VCaP (cell line): ENCODE measurements at regions not wholly inside any gene's neighbourhood (a gene's known extent, or its start where the extent isn't known, plus 50 kb on each side); places are given as distances from the start of the nearest gene placed in this dataset.

Experiments used
- H3K27ac ChIP-seq: fragments of 450-650 bp; 2 replicates; pipeline ENCODE4 v1.5.1; 2017
- TF ChIP-seq, protein P1 (sequence below): fragments of 450-650 bp; conservative IDR thresholded peaks from 2 replicates; pipeline ENCODE4 v1.5.1; 2017; ENCODE audit warnings: mild to moderate bottlenecking, moderate library complexity

DNA sequence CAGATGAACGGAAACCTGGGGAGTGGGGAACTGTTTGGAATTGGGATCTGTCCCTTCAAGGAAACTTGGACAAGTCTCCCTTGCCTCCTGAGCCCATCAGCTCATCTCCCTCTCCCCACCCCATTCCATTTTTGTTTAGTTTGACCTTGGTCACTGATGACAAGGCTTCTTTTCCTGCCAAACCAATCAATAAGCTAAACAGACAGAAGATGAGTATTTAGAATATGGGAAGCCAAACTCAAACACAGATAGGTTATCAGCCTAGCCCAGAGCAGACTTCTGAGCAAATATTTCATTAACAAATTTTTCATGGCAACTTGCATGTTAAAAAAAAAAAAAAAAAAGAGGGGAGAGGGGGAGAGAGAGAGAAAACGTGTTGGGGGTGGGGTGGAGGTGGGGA is 337.2 kb upstream of the PROX1 start:
- TF ChIP-seq, protein P1, sequence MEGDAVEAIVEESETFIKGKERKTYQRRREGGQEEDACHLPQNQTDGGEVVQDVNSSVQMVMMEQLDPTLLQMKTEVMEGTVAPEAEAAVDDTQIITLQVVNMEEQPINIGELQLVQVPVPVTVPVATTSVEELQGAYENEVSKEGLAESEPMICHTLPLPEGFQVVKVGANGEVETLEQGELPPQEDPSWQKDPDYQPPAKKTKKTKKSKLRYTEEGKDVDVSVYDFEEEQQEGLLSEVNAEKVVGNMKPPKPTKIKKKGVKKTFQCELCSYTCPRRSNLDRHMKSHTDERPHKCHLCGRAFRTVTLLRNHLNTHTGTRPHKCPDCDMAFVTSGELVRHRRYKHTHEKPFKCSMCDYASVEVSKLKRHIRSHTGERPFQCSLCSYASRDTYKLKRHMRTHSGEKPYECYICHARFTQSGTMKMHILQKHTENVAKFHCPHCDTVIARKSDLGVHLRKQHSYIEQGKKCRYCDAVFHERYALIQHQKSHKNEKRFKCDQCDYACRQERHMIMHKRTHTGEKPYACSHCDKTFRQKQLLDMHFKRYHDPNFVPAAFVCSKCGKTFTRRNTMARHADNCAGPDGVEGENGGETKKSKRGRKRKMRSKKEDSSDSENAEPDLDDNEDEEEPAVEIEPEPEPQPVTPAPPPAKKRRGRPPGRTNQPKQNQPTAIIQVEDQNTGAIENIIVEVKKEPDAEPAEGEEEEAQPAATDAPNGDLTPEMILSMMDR = no peak

DNA sequence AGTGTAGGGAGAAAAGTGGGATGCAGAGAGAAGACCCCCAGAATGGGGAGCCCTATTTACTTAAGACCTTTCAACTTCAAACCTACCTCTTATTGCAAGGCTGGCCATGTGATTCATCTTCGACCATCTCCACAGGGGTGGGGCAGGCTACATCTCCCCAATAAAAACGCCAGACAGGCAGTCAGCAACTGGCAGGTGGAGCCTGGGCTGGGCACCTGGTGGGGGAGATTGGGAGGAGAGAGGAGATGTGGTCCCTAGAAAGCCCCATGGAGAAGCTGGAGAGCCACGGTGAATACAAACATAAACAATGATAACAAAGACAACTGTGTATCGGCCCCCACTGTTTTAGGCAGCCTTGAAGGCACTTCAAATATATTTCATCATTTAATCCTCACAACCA is 336.7 kb upstream of the PROX1 start:
- no peak overlapping the region for H3K27ac ChIP-seq
- TF ChIP-seq, protein P1 = no peak

More for the DNA sequence above, 337.2 kb upstream of the PROX1 start:
- no peak overlapping the region for H3K27ac ChIP-seq

DNA sequence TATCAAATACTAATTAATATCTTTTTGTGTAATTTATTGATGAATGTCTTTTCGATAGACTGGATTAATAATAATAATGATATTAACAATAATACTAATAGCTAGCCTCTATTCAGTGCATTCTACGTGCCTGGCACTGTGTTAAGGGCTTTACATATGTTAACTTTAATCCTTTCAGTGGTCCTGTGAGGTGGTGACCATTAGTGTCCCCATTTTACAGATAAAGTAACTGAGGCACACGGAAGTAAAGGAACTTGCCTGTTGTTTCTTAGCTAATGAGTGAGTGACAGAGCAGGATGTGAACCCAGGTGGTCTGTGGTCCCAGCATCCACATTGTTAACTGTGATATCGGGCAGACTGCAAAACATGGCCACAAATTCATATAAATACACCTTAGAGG is 335.7 kb upstream of the PROX1 start:
- H3K27ac ChIP-seq = no peak overlapping the region
- TF ChIP-seq, protein P1 = no peak

DNA sequence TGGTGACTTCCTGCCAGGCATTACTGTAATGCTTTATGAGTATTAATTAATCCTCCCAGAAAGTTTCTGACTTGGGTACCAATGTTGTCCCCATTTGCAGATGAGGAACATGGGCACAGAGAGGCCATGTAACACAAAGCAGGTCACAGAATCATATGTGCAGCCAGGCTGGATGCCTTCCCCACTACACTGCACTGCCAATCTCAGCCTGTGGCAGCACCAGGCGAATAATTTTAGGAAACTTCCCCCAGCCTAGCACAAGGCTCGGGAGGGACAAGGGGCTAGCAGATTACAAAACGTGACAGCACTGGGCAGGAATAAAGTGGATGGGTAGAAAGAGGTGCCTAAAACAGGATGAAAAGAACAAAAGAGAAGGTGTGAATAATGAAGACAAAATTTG is 331.7 kb upstream of the PROX1 start:
- TF ChIP-seq, protein P1 = no peak
- no peak overlapping the region for H3K27ac ChIP-seq

DNA sequence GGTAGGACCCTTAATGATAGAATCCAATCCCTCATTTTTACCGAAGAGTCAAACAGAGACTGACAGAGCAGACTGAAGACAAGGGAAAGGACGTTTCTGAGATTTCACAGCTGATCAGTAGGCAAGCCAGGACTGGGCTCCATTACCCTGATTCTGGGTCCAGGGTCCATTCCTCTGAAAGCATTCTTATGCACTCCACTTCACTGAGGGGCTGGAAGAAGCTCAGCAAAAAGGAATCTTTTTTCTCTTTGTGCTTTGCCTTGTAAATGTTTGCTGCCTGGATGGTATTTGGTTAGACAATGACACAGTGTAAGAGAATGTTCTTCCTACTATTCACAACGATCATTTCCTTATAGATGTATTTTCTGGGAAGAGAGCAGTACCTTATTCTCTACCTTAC is 331.3 kb upstream of the PROX1 start:
- TF ChIP-seq, protein P1 = no peak
- H3K27ac ChIP-seq = no peak overlapping the region

DNA sequence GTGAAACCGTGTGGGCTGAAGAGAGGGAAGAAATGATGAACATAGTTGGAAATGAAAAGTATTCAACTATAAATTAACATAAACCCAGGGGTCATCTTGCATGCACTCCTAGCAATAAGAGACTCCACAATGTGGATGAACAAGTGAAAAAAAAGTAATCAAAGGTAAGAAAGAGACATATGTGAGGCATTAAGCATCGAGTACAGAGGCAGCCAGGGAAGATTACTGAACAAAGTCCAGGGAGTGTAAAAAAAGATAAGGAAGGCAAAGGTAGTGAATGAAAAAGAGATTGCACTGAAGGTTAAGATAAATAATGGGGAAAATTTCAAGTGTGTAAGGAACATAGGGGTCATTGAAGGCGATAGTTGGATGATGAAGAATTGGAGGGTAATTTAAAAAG is 330.8 kb upstream of the PROX1 start:
- TF ChIP-seq, protein P1 = no peak
- no peak overlapping the region for H3K27ac ChIP-seq

DNA sequence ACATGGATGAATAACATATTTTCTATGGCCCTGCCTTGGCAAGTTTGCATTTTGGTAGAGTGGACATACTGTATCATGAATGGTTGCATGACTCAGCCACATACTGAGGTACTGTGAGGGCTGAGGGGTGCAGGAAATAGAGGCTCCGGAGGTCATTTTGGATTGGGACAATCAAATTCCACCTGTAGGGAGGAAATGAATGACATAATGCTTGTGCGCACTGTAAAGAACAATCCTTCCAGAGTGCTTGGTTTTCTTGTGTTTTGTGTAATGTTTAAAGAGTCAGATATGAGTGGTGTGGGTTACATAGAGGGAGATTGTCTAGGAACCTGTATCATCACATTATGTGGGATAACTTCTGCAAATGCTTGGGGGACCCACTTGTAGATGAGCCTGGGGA is 329.9 kb upstream of the PROX1 start:
- TF ChIP-seq, protein P1 = no peak
- no peak overlapping the region for H3K27ac ChIP-seq

DNA sequence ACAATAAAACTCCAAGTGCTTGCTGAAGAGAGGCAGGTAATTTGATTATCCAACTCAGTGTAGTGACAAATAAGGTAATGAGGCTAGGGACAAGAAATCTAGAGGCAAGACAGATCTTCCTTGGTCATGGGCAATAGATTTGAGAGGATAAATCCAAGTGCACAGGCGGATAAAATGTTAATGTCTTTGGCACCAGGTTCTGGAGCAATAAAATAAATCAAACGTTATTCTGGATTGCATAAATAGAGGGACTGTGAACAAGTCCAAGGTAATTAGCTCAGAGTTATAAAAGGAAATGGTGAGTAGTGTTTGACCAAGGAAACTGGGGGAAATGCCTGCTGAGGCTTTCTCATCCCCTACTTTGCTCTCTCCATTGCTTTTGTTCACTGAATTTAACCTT is 329.3 kb upstream of the PROX1 start:
- TF ChIP-seq, protein P1 = no peak
- no peak overlapping the region for H3K27ac ChIP-seq
